K562 (cell line): ENCODE measurements at regions not wholly inside any gene's neighbourhood (a gene's known extent, or its start where the extent isn't known, plus 50 kb on each side); places are given as distances from the start of the nearest gene placed in this dataset.

ENCODE experiments used
- CHD1 ChIP-seq: fragments of 200-600 bp; sonication (generic); IDR thresholded peaks from one replicate; pipeline ENCODE4 v1.6.1; 2012; ENCODE audit warnings: mild to moderate bottlenecking, moderate library complexity, low read length, inconsistent platforms
- EZH2 ChIP-seq: IDR thresholded peaks from 2 replicates; pipeline ENCODE4 v1.6.1; 2012; ENCODE audit warnings: low read depth, mild to moderate bottlenecking, inconsistent platforms, low read length, borderline replicate concordance
- ZNF3 ChIP-seq: fragments of 250-450 bp; sonication (Bioruptor Pico); IDR thresholded peaks from 2 replicates; pipeline ENCODE4 v1.5.0; 2021; ENCODE audit warnings: mild to moderate bottlenecking, moderate library complexity
- ZNF764 ChIP-seq: fragments of 250-450 bp; sonication (Bioruptor Pico); IDR thresholded peaks from 2 replicates; pipeline ENCODE4 v1.4.0; 2020; ENCODE audit warnings: low read depth, mild to moderate bottlenecking, moderate library complexity

- TF ChIP-seq EZH2 (no peak), CHD1 (no peak), ZNF764 (CRISPR knock-in tag) (no peak), ZNF3 (CRISPR knock-in tag) (no peak)
These were observed 1009.7 kb upstream of the CDH6 start for GRCh38 chr5:30183795-30184194.
